HG02981 (cell line): ENCODE measurements at regions not wholly inside any gene's neighbourhood (a gene's known extent, or its start where the extent isn't known, plus 50 kb on each side); places are given as distances from the start of the nearest gene placed in this dataset.

Source experiments
- ATAC-seq: cut with Tn5 transposase; IDR thresholded peaks from one replicate; pipeline ENCODE4 v1.9.1; 2021; ENCODE audit warnings: mild to moderate bottlenecking, moderate library complexity; ENCODE audit not compliant: unreplicated experiment

DNA sequence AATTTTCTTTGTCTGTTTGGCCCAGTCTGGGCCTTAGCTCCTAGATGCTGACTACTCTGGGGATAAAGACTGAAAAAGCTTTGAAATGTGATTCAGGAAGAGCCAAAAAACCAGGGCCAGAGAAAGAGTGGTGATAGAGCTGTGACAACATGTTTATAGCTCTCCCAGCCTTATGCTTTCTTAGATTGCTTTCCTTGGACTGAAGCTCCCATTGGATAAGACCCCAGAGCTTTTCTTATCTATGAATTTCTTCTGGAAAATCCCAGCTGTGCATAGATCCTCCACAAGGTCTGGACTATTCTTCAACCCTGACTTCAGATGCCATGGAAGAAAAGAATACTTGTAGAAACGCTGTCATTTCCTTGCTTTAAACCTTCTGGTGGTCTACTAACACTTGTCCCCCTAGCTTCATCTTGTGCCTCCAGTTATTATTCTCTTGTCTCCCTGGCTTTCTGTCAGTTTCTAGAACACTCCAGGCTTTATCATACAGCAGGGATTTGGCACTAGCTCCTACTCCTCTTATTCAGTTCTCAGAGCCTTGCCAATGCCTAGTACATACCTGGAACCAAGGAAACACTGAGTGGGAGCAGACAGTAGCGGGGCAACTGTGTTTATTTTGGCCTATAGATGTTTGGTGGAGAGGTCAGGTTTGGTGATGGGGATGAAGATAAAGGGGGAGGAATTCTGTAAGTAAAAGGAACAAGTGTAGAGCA is 57.1 kb upstream of the TEX13D start:
- no peak for ATAC-seq

DNA sequence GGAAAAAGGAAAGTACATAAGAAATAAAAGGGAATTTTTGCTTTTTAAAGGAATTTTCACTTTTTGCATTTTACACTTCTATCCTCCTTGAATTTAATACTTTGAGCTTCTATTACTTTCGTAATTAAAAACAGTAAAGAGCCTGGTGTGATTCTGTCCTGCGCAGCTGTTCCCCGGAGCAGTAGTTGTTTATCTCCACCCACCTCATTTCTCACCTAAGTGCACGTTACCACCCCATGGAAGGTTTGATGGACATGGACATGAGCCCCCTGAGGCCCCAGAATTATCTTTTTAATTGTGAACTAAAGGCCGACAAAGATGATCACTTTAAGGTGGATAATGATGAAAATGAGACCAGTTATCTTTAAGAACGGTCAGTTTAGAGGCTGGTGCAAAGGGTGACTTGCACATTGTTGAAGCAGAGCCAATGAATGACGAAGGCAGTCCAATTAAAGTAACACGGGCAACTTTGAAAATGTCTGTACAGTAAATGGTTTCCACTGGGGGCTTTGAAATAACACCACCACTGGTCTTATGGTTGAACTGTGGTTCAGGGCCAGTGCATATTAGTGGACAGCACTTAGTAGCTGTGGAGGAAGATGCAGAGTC is 52.1 kb upstream of the TEX13D start:
- ATAC-seq: no peak

DNA sequence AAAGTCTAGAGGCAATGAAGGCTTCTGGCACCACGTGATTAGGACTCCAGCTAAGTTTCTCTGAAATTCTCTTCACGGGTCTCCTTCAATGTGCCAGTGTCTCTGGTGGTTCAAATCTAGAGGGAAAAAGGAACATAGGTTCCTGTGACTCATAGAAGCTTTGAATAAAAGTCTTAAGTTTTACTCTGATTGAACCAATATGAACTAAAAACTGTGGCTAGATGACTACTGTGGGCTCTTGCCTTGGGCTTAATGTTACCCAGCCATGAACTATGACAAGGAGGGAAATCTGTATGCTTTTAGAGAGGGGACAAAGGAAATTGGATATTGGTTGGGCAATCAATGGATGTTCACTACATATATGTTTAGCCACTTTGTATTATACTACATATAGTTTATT is 49.9 kb upstream of the TEX13D start:
- ATAC-seq: no peak
